HG03060 (cell line): ENCODE measurements at regions not wholly inside any gene's neighbourhood (a gene's known extent, or its start where the extent isn't known, plus 50 kb on each side); places are given as distances from the start of the nearest gene placed in this dataset.

Experiments used
- ATAC-seq: cut with Tn5 transposase; IDR thresholded peaks from one replicate; pipeline ENCODE4 v1.9.1; 2021; ENCODE audit warnings: low read depth, moderate number of reproducible peaks; ENCODE audit not compliant: unreplicated experiment

GRCh38 chr1:163785868-163786405 is 464.2 kb downstream of the NUF2 start:
- no peak for ATAC-seq

- ATAC-seq = no peak
Observed at GRCh38 chr1:163789911-163790310, 468.2 kb downstream of the NUF2 start.

DNA sequence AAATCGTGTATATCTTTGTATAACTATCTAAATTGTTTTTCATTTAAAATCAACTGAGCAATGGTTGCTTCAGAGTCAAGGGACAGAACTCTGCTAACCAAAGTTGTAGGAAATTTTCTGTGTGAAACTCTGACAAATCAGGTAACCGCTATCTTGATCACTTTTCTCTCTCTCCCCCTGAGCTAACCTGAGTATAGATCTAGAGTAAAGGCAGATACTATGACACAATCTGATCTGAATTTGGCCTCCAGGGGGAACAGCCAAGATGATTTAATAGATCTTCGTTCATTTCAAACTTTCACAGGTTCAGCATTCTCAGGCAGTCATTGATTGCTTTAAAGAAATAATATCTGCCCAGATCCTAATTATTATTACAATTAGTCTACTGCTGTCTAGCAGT is 472.8 kb downstream of the NUF2 start:
- no peak for ATAC-seq

GRCh38 chr1:163796394-163796821 is 474.7 kb downstream of the NUF2 start:
- ATAC-seq = no peak

DNA sequence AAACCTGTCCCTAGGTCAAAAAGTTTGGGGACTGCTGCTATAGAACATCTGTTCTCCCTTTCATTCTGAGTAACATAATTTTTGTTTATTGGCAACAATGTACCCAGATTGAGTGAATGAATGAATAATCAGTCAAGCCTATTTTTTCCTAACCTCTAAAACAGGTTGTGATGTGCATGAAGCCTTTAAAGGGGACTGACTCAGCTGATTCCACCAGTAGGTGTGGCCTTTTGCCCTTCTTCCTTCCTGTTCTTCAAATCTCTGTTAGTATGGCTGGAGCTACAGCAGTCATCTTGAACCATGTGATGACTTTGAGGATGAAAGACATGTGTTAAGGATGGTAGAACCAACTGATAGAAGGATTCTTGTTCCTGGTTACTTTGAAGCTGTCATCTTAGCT is 476.1 kb downstream of the NUF2 start:
- no peak for ATAC-seq

GRCh38 chr1:163799190-163799805 is 477.5 kb downstream of the NUF2 start:
- no peak for ATAC-seq

GRCh38 chr1:163807331-163808049 is 485.7 kb downstream of the NUF2 start:
- ATAC-seq = no peak

- ATAC-seq = no peak
Observed at GRCh38 chr1:163813251-163813650, 491.5 kb downstream of the NUF2 start.

DNA sequence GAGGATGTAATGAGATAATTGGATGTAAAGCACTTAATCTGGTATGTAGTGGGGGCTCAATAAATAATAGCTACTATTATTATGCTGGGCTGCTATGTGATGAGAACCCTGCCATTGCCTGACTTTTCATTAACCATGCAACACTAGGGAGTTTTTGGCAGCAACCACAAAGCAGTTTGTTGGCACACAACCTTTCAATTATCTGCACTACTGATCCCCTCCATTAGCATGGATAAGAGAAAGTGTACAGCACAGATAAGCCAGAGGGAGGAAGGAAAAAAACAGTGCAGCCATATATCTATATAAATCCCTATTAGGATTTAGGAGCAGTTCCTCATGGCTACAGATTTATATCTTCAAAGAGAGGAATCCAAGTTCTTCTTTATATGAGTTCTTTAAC is 498.5 kb downstream of the NUF2 start:
- ATAC-seq = no peak

DNA sequence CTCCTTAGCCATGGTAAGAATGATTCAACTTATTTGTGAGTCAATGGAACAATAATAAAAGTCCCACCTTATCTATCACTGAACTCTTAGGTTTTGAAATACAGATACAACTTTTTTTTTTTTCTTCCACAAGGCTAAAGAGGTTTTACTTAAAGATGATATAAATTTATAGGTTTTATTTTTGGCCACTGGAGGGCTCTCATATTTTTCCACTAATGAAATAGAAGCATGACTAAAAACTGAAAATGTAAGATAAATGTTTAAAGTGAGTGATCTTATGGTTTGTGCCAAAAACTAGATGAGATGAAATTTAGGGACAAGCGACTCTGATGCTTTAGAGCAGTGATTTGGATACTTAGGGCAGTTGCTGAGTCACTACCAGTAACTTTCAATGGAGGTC is 499.0 kb downstream of the NUF2 start:
- ATAC-seq = no peak

DNA sequence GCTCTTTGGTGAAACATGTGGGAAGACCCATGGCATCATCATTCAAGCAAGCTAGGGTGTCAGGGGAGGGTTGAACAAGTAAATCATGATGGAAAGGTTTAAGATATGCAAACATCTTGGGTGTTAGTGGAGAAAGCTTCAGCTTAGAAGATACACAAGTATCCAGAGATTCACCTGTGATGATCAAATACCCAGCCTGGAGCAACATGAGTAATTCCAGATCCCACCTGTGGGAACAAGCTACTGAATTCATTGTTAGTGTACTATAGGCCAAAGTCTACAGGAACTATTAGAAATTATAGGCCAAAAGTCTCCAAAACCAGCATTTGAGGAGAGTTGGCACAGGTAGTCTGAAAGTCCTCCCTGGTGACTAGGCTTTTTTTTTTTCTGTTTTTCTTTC is 499.9 kb downstream of the NUF2 start:
- ATAC-seq = no peak

- ATAC-seq = no peak
Observed at GRCh38 chr1:163823017-163823416, 501.3 kb downstream of the NUF2 start.

GRCh38 chr1:163824006-163824405 is 502.3 kb downstream of the NUF2 start:
- ATAC-seq = no peak

- ATAC-seq = no peak
Observed at GRCh38 chr1:163824490-163824889, 502.7 kb downstream of the NUF2 start.

- ATAC-seq = no peak
Observed at GRCh38 chr1:163826500-163826899, 504.7 kb downstream of the NUF2 start.

- no peak for ATAC-seq
Observed at GRCh38 chr1:163834778-163835177, 513.0 kb downstream of the NUF2 start.

DNA sequence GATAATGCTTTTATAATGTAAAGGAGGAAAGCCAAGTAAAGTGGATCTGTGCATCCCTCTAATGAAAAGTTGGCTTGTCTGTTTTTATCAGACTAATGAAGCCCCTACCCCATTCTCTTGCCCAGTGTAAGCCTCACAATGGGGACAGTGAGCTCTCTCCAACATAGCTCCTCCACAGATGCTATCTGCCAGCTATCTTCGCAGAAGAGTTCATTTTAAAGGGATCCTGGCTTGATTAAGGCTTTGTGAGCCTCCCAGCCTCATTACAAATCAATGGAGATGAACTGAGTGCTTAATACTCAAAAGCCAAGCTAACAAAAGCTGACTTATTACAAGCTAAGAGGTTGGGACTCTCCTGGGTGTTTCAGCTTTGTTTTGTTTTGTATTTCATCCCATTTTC is 514.7 kb downstream of the NUF2 start:
- ATAC-seq = no peak

DNA sequence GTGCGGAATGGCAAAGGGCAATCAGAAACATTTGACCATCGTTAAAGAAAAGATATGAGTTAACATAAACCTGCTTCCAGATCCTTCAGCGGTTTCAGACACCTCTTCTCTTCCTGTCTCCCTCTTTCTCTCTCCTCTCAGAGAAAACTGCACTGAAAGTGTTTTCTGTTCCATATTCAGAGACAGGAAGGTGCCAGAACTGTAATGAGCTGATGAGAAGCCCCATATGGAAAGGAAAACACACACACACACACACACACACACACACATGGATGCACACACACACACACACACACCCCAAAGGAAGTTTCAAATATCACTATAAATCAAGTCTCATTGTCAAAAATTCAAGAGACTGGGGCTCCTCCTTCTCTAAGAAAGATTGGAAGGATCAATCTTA is 515.5 kb downstream of the NUF2 start:
- no peak for ATAC-seq

DNA sequence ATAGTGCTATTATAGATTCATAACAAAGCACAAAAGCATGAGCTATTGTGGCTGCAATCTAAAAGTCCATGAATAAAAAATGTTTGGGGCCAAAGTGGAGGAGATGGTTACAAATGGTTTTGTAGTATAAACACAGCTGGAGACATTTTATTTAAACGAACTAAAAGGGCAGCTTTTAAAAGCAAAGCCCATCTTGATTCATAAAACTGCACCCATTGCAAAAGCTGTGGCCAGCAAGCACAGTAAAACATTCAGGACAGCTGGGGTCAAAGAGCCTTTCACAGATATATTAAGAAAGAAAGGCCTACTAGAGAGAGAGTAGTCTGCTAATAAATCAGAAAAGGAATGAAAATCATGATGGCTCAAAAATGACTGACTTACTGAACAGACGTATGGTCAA is 520.8 kb downstream of the NUF2 start:
- no peak for ATAC-seq

DNA sequence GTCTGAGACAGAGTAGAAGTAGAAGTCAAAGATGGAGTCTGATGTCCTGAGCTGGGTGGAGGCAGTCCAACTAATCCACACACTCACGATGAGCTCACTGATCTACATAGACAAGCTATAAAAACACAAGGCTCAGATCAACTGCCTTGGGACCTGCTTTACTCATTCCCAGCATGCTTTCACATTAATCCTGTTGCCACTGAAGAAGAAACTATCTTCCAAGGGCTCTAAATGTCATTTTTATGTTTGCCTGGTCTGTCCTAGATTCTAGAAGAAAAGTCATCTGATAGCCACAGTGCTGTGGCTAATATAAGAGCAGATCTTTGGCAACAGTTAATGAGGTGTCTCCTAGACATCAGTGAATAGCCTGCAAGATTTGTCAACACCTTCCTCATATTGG is 522.7 kb downstream of the NUF2 start:
- ATAC-seq = no peak

- ATAC-seq = no peak
Observed at GRCh38 chr1:163845279-163845678, 523.5 kb downstream of the NUF2 start.

- no peak for ATAC-seq
Observed at GRCh38 chr1:163863731-163864130, 542.0 kb downstream of the NUF2 start.
